ENCODE measurements at regions not wholly inside any gene's neighbourhood (a gene's known extent, or its start where the extent isn't known, plus 50 kb on each side); places are given as distances from the start of the nearest gene placed in this dataset.

DNA sequence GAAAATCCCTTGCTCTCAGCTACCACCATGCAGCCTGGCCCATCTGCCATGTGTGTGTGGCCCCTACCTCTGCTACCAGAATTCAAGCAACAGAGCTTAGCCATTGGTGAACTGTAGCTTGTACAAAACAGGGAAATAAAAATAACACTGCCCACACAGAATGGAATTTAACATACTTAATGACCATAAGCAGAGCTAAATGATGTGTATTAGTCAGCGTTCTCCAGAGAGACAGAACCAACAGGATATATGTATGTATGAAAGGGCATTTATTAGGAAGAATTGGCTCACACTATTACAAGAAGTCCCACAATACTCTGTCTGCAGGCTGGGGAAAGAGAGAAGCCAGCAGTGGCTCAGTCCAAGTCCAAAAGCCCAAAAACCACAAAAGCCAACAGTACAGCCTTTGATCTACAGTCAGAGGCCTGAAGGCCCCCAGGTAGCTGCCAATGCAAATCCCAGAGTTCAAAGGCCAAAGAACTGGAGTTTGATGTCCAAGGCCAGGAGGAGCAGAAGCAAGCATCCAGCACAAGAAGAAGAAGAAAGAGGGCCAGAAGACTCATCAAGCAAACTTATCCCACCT lies 318.8 kb downstream of the DNAH5 start:
- no peak for DNase-seq (ENCODE audit: low spot score)
- H3K9me3 Mint-ChIP-seq: peaks cover 4% of the 10 kb centered on the region
- H3K4me1 Mint-ChIP-seq: no peaks in the 10 kb centered on the region
- Histone ChIP-seq H3K4me3 (no peak overlapping the region), H3K9ac (no peak overlapping the region), H3K4me2 (no peak overlapping the region), H3K36me3 (no peaks in the 10 kb centered on the region), H3K27me3 (no peaks in the 10 kb centered on the region), H3K27ac (no peak overlapping the region), H3F3A (ENCODE audit: low read depth) (no peaks in the 10 kb centered on the region), H4K20me1 (ENCODE audit: low read depth) (no peaks in the 10 kb centered on the region), H3K4me1 (peaks cover 14% of the 10 kb centered on the region), H2AFZ (replicated peaks) (no peak overlapping the region), H3K9me3 (ENCODE audit: low read depth) (no peaks in the 10 kb centered on the region), H3K79me2 (ENCODE audit: low read depth) (no peaks in the 10 kb centered on the region)
- H3K4me3 Mint-ChIP-seq: no peak overlapping the region
- H3K36me3 Mint-ChIP-seq: no peaks in the 10 kb centered on the region
- H3K27ac Mint-ChIP-seq: no peak overlapping the region
- no peak for TF ChIP-seq CTCF (IDR thresholded peaks at IDR 0.05)
- no peak for TF ChIP-seq EZH2phosphoT487 (IDR thresholded peaks at IDR 0.05)
- no peak for TF ChIP-seq EZH2 (IDR thresholded peaks at IDR 0.05)
- H3K27me3 Mint-ChIP-seq (ENCODE audit: insufficient read depth, low read depth): peaks cover 2% of the 10 kb centered on the region

DNA sequence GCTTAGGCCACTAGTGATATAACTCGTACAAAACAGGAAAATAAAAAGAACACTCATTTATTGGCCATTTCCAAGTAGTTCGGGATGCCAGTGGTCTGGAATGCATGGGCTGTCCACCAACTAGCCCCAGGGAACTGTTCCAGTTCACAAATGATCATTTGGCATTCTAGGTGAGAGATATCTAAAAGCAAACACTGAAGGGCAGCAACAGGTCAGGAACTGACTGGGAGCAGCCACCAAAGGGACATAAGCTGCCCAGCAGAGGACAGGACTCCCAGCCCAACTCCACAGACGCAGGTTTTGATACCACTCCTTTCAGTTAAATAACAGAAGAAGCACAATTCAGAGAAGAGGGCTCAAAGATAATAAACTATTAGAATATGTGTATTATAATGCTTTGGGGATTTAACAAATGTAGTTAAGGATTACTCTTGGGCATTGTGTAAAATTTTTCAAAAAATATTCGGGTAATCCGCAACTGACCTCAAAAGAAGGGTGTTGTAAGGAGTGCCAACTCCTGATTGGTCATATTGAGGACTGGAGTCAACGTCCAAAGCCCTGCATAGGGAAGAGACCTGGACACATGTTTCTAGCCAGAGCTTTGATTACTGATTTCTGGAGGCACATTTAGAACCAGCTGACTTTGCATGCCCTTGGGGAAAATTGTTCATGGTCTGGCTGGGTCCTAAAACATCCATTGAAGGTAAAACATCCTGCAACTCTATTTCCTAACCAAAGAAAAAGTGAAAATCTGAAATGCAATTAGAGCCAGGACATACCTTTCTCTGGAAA lies 320.0 kb downstream of the DNAH5 start:
- no peaks in the 10 kb centered on the region for H3F3A ChIP-seq (ENCODE audit: low read depth)
- Mint-ChIP-seq H3K9me3 (peaks cover 4% of the 10 kb centered on the region), H3K36me3 (no peaks in the 10 kb centered on the region), H3K4me1 (no peaks in the 10 kb centered on the region), H3K27me3 (ENCODE audit: insufficient read depth, low read depth) (peaks cover 2% of the 10 kb centered on the region), H3K27ac (no peak overlapping the region), H3K4me3 (no peak overlapping the region)
- H3K79me2 ChIP-seq (ENCODE audit: low read depth): no peaks in the 10 kb centered on the region
- H2AFZ ChIP-seq (replicated peaks): no peak overlapping the region
- no peaks in the 10 kb centered on the region for H3K27me3 ChIP-seq
- H3K27ac ChIP-seq: no peak overlapping the region
- H3K4me3 ChIP-seq: no peak overlapping the region
- H3K9me3 ChIP-seq (ENCODE audit: low read depth): no peaks in the 10 kb centered on the region
- no peaks in the 10 kb centered on the region for H3K36me3 ChIP-seq
- no peak overlapping the region for H3K9ac ChIP-seq
- no peak for DNase-seq (ENCODE audit: low spot score)
- no peaks in the 10 kb centered on the region for H4K20me1 ChIP-seq (ENCODE audit: low read depth)
- no peak overlapping the region for H3K4me2 ChIP-seq
- H3K4me1 ChIP-seq: peaks cover 14% of the 10 kb centered on the region
- no peak for TF ChIP-seq EZH2phosphoT487 (IDR thresholded peaks at IDR 0.05)
- TF ChIP-seq CTCF (IDR thresholded peaks at IDR 0.05): no peak
- TF ChIP-seq EZH2 (IDR thresholded peaks at IDR 0.05): no peak

GRCh38 chr5:13613621-13614020 lies 330.9 kb downstream of the DNAH5 start:
- TF ChIP-seq EZH2 (IDR thresholded peaks at IDR 0.05) (no peak), CTCF (IDR thresholded peaks at IDR 0.05) (no peak), EZH2phosphoT487 (IDR thresholded peaks at IDR 0.05) (no peak)
- Histone ChIP-seq H3F3A (ENCODE audit: low read depth) (no peaks in the 10 kb centered on the region), H3K9ac (no peak overlapping the region), H4K20me1 (ENCODE audit: low read depth) (no peaks in the 10 kb centered on the region), H3K79me2 (ENCODE audit: low read depth) (no peaks in the 10 kb centered on the region), H3K36me3 (no peaks in the 10 kb centered on the region), H3K9me3 (ENCODE audit: low read depth) (no peaks in the 10 kb centered on the region), H3K4me1 (no peaks in the 10 kb centered on the region), H3K27me3 (no peaks in the 10 kb centered on the region), H3K4me2 (no peak overlapping the region), H3K4me3 (no peak overlapping the region), H3K27ac (no peak overlapping the region), H2AFZ (replicated peaks) (no peak overlapping the region)
- no peak for DNase-seq (ENCODE audit: low spot score)
- Mint-ChIP-seq H3K27me3 (ENCODE audit: insufficient read depth, low read depth) (no peaks in the 10 kb centered on the region), H3K9me3 (peaks cover 9% of the 10 kb centered on the region), H3K4me3 (no peak overlapping the region), H3K36me3 (no peaks in the 10 kb centered on the region), H3K4me1 (peaks cover 3% of the 10 kb centered on the region), H3K27ac (no peak overlapping the region)
